ENCODE measurements at regions not wholly inside any gene's neighbourhood (a gene's known extent, or its start where the extent isn't known, plus 50 kb on each side); places are given as distances from the start of the nearest gene placed in this dataset.

DNA sequence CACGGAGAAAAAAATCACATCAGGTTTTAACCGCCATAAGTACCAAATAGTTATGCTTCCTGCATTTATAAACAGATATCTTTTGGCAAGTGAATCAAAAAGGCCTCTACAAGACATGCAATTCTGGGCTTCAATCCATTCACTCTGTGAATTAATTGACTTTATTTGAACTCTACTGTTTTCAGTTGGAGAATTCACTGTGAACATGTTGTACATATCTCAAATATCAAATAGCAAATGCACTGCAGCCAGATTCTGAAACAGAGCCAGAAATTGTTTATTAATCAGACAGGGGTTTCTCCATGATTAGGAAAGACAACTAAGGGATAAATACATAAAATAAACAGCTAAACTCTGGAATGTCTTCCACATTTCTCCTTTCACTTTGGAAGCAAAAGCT lies 445.4 kb upstream of the NFIA start:
- Histone ChIP-seq H4K8ac (replicated peaks; ENCODE audit: insufficient read length, low read depth, low read length) (no peak overlapping the region), H4K5ac (ENCODE audit: insufficient read length, low read depth, low read length) (no peak overlapping the region), H3K56ac (ENCODE audit: insufficient read length, low read depth, low read length) (no peak overlapping the region), H3T11ph (ENCODE audit: low read length) (no peak overlapping the region), H3K27me3 (ENCODE audit: insufficient read depth, low read length) (no peaks in the 10 kb centered on the region), H2BK12ac (ENCODE audit: insufficient read length, low read depth, low read length) (no peak overlapping the region), H2AFZ (ENCODE audit: low read length) (no peak overlapping the region), H3K23me2 (ENCODE audit: insufficient read length, low read depth, low read length, poor library complexity, severe bottlenecking) (no peaks in the 10 kb centered on the region), H3K23ac (ENCODE audit: insufficient read length, low read depth, low read length) (no peak overlapping the region), H3K9me3 (ENCODE audit: control insufficient read depth, low read depth, low read length) (no peaks in the 10 kb centered on the region), H3K18ac (ENCODE audit: insufficient read length, low read depth, low read length) (no peak overlapping the region), H2BK20ac (ENCODE audit: low read depth, low read length, poor library complexity, severe bottlenecking) (no peak overlapping the region), H2AK5ac (ENCODE audit: insufficient read length, low read length) (no peak overlapping the region), H3K79me1 (ENCODE audit: insufficient read depth, low read depth, low read length, poor library complexity, severe bottlenecking) (no peaks in the 10 kb centered on the region), H3K9ac (ENCODE audit: extremely low read depth, insufficient read length, low read length) (no peak overlapping the region), H4K20me1 (ENCODE audit: control insufficient read depth, insufficient read depth, insufficient read length) (no peaks in the 10 kb centered on the region), H3K79me2 (ENCODE audit: insufficient read depth, low read length) (no peaks in the 10 kb centered on the region), H3K4ac (ENCODE audit: low read depth, low read length) (no peak overlapping the region), H3K27ac (ENCODE audit: insufficient read length, low read depth, low read length) (no peak overlapping the region), H2BK5ac (ENCODE audit: insufficient read length, low read length) (no peak overlapping the region), H2BK15ac (ENCODE audit: low read depth, low read length) (no peak overlapping the region), H3K4me1 (ENCODE audit: insufficient read depth, low read length) (no peaks in the 10 kb centered on the region), H4K91ac (ENCODE audit: insufficient read length, low read depth, low read length) (no peak overlapping the region), H3K14ac (ENCODE audit: insufficient read depth, low read length) (no peak overlapping the region), H2BK120ac (ENCODE audit: low read depth, low read length, poor library complexity, severe bottlenecking) (no peak overlapping the region), H3K4me2 (ENCODE audit: insufficient read depth, insufficient read length, low read length) (no peak overlapping the region)
- Mint-ChIP-seq H3K36me3 (ENCODE audit: insufficient read depth in 1 of 3, low read depth in 3 of 3) (no peaks in the 10 kb centered on the region), H3K4me3 (no peak overlapping the region), H3K27me3 (ENCODE audit: low read depth) (no peaks in the 10 kb centered on the region; the same call in 1 of the 2 replicates), H3K27ac (no peak overlapping the region), H3K4me1 (peaks cover 4% of the 10 kb centered on the region in 2 experiments; a peak in 1 of 4 replicates), H3K9me3 (no peaks in the 10 kb centered on the region)
- no peak for DNase-seq
- WGBS (ENCODE audit: extremely low coverage, insufficient read length, low lambda C conversion rate) = no CpG with 5 or more reads among the region's 2 CpGs
- TF ChIP-seq, protein P1, sequence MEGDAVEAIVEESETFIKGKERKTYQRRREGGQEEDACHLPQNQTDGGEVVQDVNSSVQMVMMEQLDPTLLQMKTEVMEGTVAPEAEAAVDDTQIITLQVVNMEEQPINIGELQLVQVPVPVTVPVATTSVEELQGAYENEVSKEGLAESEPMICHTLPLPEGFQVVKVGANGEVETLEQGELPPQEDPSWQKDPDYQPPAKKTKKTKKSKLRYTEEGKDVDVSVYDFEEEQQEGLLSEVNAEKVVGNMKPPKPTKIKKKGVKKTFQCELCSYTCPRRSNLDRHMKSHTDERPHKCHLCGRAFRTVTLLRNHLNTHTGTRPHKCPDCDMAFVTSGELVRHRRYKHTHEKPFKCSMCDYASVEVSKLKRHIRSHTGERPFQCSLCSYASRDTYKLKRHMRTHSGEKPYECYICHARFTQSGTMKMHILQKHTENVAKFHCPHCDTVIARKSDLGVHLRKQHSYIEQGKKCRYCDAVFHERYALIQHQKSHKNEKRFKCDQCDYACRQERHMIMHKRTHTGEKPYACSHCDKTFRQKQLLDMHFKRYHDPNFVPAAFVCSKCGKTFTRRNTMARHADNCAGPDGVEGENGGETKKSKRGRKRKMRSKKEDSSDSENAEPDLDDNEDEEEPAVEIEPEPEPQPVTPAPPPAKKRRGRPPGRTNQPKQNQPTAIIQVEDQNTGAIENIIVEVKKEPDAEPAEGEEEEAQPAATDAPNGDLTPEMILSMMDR (conservative IDR thresholded peaks at IDR 0.05) = no peak
